HEK293 (cell line): ENCODE measurements at regions not wholly inside any gene's neighbourhood (a gene's known extent, or its start where the extent isn't known, plus 50 kb on each side); places are given as distances from the start of the nearest gene placed in this dataset.

Source experiments
- KLF17 ChIP-seq: fragments of 450-650 bp; formaldehyde crosslinking; IDR thresholded peaks from 2 replicates; pipeline ENCODE4 v1.5.1; 2016; ENCODE audit warnings: missing biosample characterization, missing genetic modification characterization
- MZF1 ChIP-seq: fragments of 450-650 bp; formaldehyde crosslinking; IDR thresholded peaks from 2 replicates; pipeline ENCODE4 v1.5.1; 2017; ENCODE audit warnings: missing biosample characterization, missing genetic modification characterization, borderline replicate concordance
- REST ChIP-seq: fragments of 450-650 bp; formaldehyde crosslinking; IDR thresholded peaks from 2 replicates; pipeline ENCODE4 v1.5.1; 2016; ENCODE audit warnings: missing biosample characterization, missing genetic modification characterization
- TSHZ1 ChIP-seq: fragments of 450-650 bp; formaldehyde crosslinking; IDR thresholded peaks from 2 replicates; pipeline ENCODE4 v1.5.1; 2016; ENCODE audit warnings: missing biosample characterization, missing genetic modification characterization, borderline replicate concordance
- YY2 ChIP-seq: fragments of 450-650 bp; formaldehyde crosslinking; IDR thresholded peaks from 2 replicates; pipeline ENCODE4 v1.5.1; 2016; ENCODE audit warnings: missing biosample characterization, missing genetic modification characterization
- ZBTB49 ChIP-seq: fragments of 450-650 bp; formaldehyde crosslinking; IDR thresholded peaks from 2 replicates; pipeline ENCODE4 v1.5.1; 2016; ENCODE audit warnings: missing biosample characterization, missing genetic modification characterization, low read depth
- ZFP41 ChIP-seq: fragments of 450-650 bp; formaldehyde crosslinking; IDR thresholded peaks from 2 replicates; pipeline ENCODE4 v1.5.1; 2016; ENCODE audit warnings: missing biosample characterization, missing genetic modification characterization, borderline replicate concordance
- ZNF132 ChIP-seq: fragments of 450-650 bp; formaldehyde crosslinking; IDR thresholded peaks from 2 replicates; pipeline ENCODE4 v1.5.1; 2017; ENCODE audit warnings: missing biosample characterization, missing genetic modification characterization, borderline replicate concordance
- ZNF221 ChIP-seq: fragments of 450-650 bp; formaldehyde crosslinking; IDR thresholded peaks from 2 replicates; pipeline ENCODE4 v1.5.1; 2017; ENCODE audit warnings: missing biosample characterization, missing genetic modification characterization, borderline replicate concordance
- ZNF266 ChIP-seq: fragments of 450-650 bp; formaldehyde crosslinking; IDR thresholded peaks from 2 replicates; pipeline ENCODE4 v1.5.1; 2016; ENCODE audit warnings: missing biosample characterization, missing genetic modification characterization, low read depth
- ZNF280C ChIP-seq: fragments of 450-650 bp; formaldehyde crosslinking; IDR thresholded peaks from 2 replicates; pipeline ENCODE4 v1.5.1; 2016; ENCODE audit warnings: missing biosample characterization, missing genetic modification characterization
- ZNF311 ChIP-seq: fragments of 450-650 bp; formaldehyde crosslinking; IDR thresholded peaks from 2 replicates; pipeline ENCODE4 v1.5.1; 2017; ENCODE audit warnings: missing biosample characterization, missing genetic modification characterization, borderline replicate concordance
- ZNF350 ChIP-seq: fragments of 450-650 bp; formaldehyde crosslinking; IDR thresholded peaks from 2 replicates; pipeline ENCODE4 v1.5.0; 2017; ENCODE audit warnings: missing biosample characterization, mild to moderate bottlenecking, missing genetic modification characterization
- ZNF362 ChIP-seq: fragments of 450-650 bp; formaldehyde crosslinking; IDR thresholded peaks from 2 replicates; pipeline ENCODE4 v1.5.1; 2016; ENCODE audit warnings: missing biosample characterization, missing genetic modification characterization
- ZNF626 ChIP-seq: fragments of 450-650 bp; sonication (Bioruptor Pico); formaldehyde crosslinking; IDR thresholded peaks from 2 replicates; pipeline ENCODE4 v1.5.1; 2018; ENCODE audit warnings: missing biosample characterization, missing genetic modification characterization, inconsistent platforms
- ZNF660 ChIP-seq: fragments of 450-650 bp; IDR thresholded peaks from 2 replicates; pipeline ENCODE4 v1.5.1; 2018; ENCODE audit warnings: missing biosample characterization, mild to moderate bottlenecking, missing genetic modification characterization

GRCh38 chr9:106482733-106483132 is 380.2 kb upstream of the ZNF462 start (continued):
- TF ChIP-seq REST (tag by site-specific recombination): no peak
- no peak for TF ChIP-seq ZNF132 (tag by site-specific recombination)
- TF ChIP-seq ZNF280C (tag by site-specific recombination): no peak
- no peak for TF ChIP-seq KLF17 (tag by site-specific recombination)
- TF ChIP-seq ZBTB49: no peak
- TF ChIP-seq MZF1 (tag by site-specific recombination): no peak
- no peak for TF ChIP-seq ZNF221 (tag by site-specific recombination)
- no peak for TF ChIP-seq ZNF311 (tag by site-specific recombination)
- TF ChIP-seq ZNF266 (tag by site-specific recombination): no peak
- TF ChIP-seq ZNF362 (tag by site-specific recombination): no peak
- TF ChIP-seq ZNF350: no peak
- no peak for TF ChIP-seq YY2 (tag by site-specific recombination)
- no peak for TF ChIP-seq ZNF660
- TF ChIP-seq TSHZ1 (tag by site-specific recombination): no peak
- no peak for TF ChIP-seq ZNF626 (tag by site-specific recombination)
- TF ChIP-seq ZFP41 (tag by site-specific recombination): no peak
